OCI-M2 (cell line): ENCODE measurements at regions not wholly inside any gene's neighbourhood (a gene's known extent, or its start where the extent isn't known, plus 50 kb on each side); places are given as distances from the start of the nearest gene placed in this dataset.
A peak's percentile ranks its signal among the peaks of the same experiment; 100 is the strongest.

Experiments
- DNase-seq: peaks from one replicate; lab custom pipeline; 2025; ENCODE audit not compliant: unreplicated experiment; lab: John Stamatoyannopoulos, UW

- DNase-seq: no peak
Measured at GRCh38 chr6:48826901-48827701, 636.0 kb downstream of the MMUT start.

- no peak for DNase-seq
Measured at GRCh38 chr6:48826152-48826515, 636.9 kb downstream of the MMUT start.

- DNase-seq: no peak
Measured at GRCh38 chr6:48825501-48826151, 637.4 kb downstream of the MMUT start.

- DNase-seq: no peak
Measured at GRCh38 chr6:48818052-48818412, 645.0 kb downstream of the MMUT start.

GRCh38 chr6:48817333-48818051 is 645.6 kb downstream of the MMUT start:
- no peak for DNase-seq

GRCh38 chr6:48814957-48815356 is 648.1 kb downstream of the MMUT start:
- DNase-seq: no peak

GRCh38 chr6:48813836-48814235 is 649.2 kb downstream of the MMUT start:
- no peak for DNase-seq

- DNase-seq: no peak
Measured at GRCh38 chr6:48809700-48810099, 653.4 kb downstream of the MMUT start.

- no peak for DNase-seq
Measured at GRCh38 chr6:48809245-48809644, 653.8 kb downstream of the MMUT start.

GRCh38 chr6:48798296-48798695 is 664.8 kb downstream of the MMUT start:
- DNase-seq: no peak

GRCh38 chr6:48782225-48782624 is 671.2 kb upstream of the PTCHD4 start:
- DNase-seq: no peak

- no peak for DNase-seq
Measured at GRCh38 chr6:48777411-48777810, 666.4 kb upstream of the PTCHD4 start.

GRCh38 chr6:48775157-48775556 is 664.2 kb upstream of the PTCHD4 start:
- no peak for DNase-seq

GRCh38 chr6:48774276-48774675 is 663.3 kb upstream of the PTCHD4 start:
- no peak for DNase-seq

- no peak for DNase-seq
Measured at GRCh38 chr6:48766349-48766748, 655.4 kb upstream of the PTCHD4 start.

- peak; percentile 40 for DNase-seq
Measured at GRCh38 chr6:48765352-48765961, 654.5 kb upstream of the PTCHD4 start.

GRCh38 chr6:48764286-48765044 is 653.5 kb upstream of the PTCHD4 start:
- no peak for DNase-seq

- no peak for DNase-seq
Measured at GRCh38 chr6:48757661-48758060, 646.7 kb upstream of the PTCHD4 start.

- no peak for DNase-seq
Measured at GRCh38 chr6:48755315-48755714, 644.3 kb upstream of the PTCHD4 start.

- DNase-seq: no peak
Measured at GRCh38 chr6:48754641-48755040, 643.6 kb upstream of the PTCHD4 start.

GRCh38 chr6:48750861-48751260 is 639.9 kb upstream of the PTCHD4 start:
- DNase-seq: no peak
